IMR-90 (cell line): ENCODE measurements at regions not wholly inside any gene's neighbourhood (a gene's known extent, or its start where the extent isn't known, plus 50 kb on each side); places are given as distances from the start of the nearest gene placed in this dataset.

Experiments
- ATAC-seq: fragments of 200-7000 bp; cut with Tn5 transposase; 2 replicates; pipeline ENCODE4 v1.9.1; 2020; ENCODE audit warnings: low read depth, mild to moderate bottlenecking, moderate library complexity
- BruUV-seq: library from RNA; stranded (reverse); fragments of 400-500 nt; replicated peaks from 2 replicates; lab custom pipeline; 2021; lab: Mats Ljungman, UMichigan
- CTCF ChIA-PET: fragments of 300-600 bp; formaldehyde crosslinking; extraction: SDS; loops from one replicate; lab custom pipeline; 2021; ENCODE audit warnings: antibody characterized with exemption; lab: Yijun Ruan, JAX
- POLR2A ChIA-PET: fragments of 300-600 bp; sonication (Branson Sonifier 250); formaldehyde crosslinking; loops from one replicate; lab custom pipeline; 2022; ENCODE audit warnings: antibody characterized with exemption; ENCODE audit not compliant: unreplicated experiment; lab: Charles Lee
- DNase-seq: peaks from one replicate; pipeline ENCODE4 v3.0.0; 2013
- H2AFZ ChIP-seq: replicated peaks from 2 replicates; pipeline ENCODE3; 2013; ENCODE audit warnings: low read length, mild to moderate bottlenecking; ENCODE audit not compliant: poor library complexity
- H2AK5ac ChIP-seq: 2 replicates; pipeline ENCODE4 v1.6.1; 2013; ENCODE audit warnings: low read depth, low read length, inconsistent platforms
- H2AK9ac ChIP-seq: replicated peaks from 2 replicates; pipeline ENCODE3; 2013; ENCODE audit warnings: mild to moderate bottlenecking, low read depth, low read length, moderate library complexity; ENCODE audit not compliant: poor library complexity
- H2BK120ac ChIP-seq: 2 replicates; pipeline ENCODE4 v1.6.1; 2013; ENCODE audit warnings: low read depth, low read length, inconsistent platforms
- H2BK15ac ChIP-seq: 3 replicates; pipeline ENCODE4 v1.6.1; 2013; ENCODE audit warnings: low read depth, low read length, inconsistent platforms
- H2BK20ac ChIP-seq: 2 replicates; pipeline ENCODE4 v1.6.1; 2013; ENCODE audit warnings: low read depth, mild to moderate bottlenecking, inconsistent platforms, low read length, moderate library complexity
- H2BK5ac ChIP-seq: 2 replicates; pipeline ENCODE4 v1.6.1; 2013; ENCODE audit warnings: mild to moderate bottlenecking, low read depth, low read length, inconsistent platforms; ENCODE audit not compliant: poor library complexity, severe bottlenecking
- H3K14ac ChIP-seq: replicated peaks from 2 replicates; pipeline ENCODE4 v1.6.1; 2013; ENCODE audit warnings: low read depth, low read length, inconsistent platforms
- H3K18ac ChIP-seq: 2 replicates; pipeline ENCODE4 v1.6.1; 2013; ENCODE audit warnings: low read depth, low read length, control low read depth
- H3K23ac ChIP-seq: 2 replicates; pipeline ENCODE4 v1.6.1; 2013; ENCODE audit warnings: low read depth, low read length, inconsistent platforms
- H3K27ac ChIP-seq: 2 replicates; pipeline ENCODE4 v1.5.1; 2013; ENCODE audit warnings: mild to moderate bottlenecking, control low read depth, low read length; ENCODE audit not compliant: insufficient read depth
- H3K27me3 ChIP-seq: 2 replicates; pipeline ENCODE4 v1.6.1; 2013; ENCODE audit warnings: low read length; ENCODE audit not compliant: control insufficient read depth, insufficient read depth
- H3K36me3 ChIP-seq: 2 replicates; pipeline ENCODE4 v1.6.1; 2013; ENCODE audit warnings: low read length, mixed read lengths; ENCODE audit not compliant: control insufficient read depth, insufficient read depth
- H3K4ac ChIP-seq: 2 replicates; pipeline ENCODE4 v1.6.1; 2013; ENCODE audit warnings: low read depth, low read length, inconsistent platforms
- H3K4me1 ChIP-seq: 2 replicates; pipeline ENCODE4 v1.6.1; 2013; ENCODE audit warnings: low read length, mixed read lengths; ENCODE audit not compliant: control insufficient read depth, insufficient read depth
- H3K4me2 ChIP-seq: 2 replicates; pipeline ENCODE4 v1.6.1; 2013; ENCODE audit warnings: low read depth, mild to moderate bottlenecking, control low read depth, low read length, moderate library complexity
- H3K4me3 ChIP-seq: 2 replicates; pipeline ENCODE4 v1.5.1; 2013; ENCODE audit warnings: low read depth, mild to moderate bottlenecking, control low read depth, low read length, moderate library complexity; ENCODE audit not compliant: insufficient read depth
- H3K56ac ChIP-seq: 2 replicates; pipeline ENCODE4 v1.6.1; 2013; ENCODE audit warnings: low read length, inconsistent platforms; ENCODE audit not compliant: insufficient read depth; ENCODE audit errors: extremely low read depth
- H3K79me1 ChIP-seq, 2 experiments: 2 replicates each; pipeline ENCODE4 v1.6.1; 2013; ENCODE audit warnings: low read length in 2 of 2, inconsistent platforms in 1 of 2, low read depth in 1 of 2
- H3K9ac ChIP-seq: 2 replicates; pipeline ENCODE4 v1.6.1; 2013; ENCODE audit warnings: low read depth, low read length, control low read depth
- H3K9me1 ChIP-seq: 2 replicates; pipeline ENCODE4 v1.6.1; 2013; ENCODE audit warnings: low read length, inconsistent platforms; ENCODE audit not compliant: insufficient read depth
- H3K9me3 ChIP-seq: 2 replicates; pipeline ENCODE4 v1.6.1; 2013; ENCODE audit warnings: low read length; ENCODE audit not compliant: control insufficient read depth, insufficient read depth
- H4K20me1 ChIP-seq: 2 replicates; pipeline ENCODE4 v1.6.1; 2013; ENCODE audit warnings: low read length, inconsistent platforms; ENCODE audit not compliant: insufficient read depth
- H4K5ac ChIP-seq: 2 replicates; pipeline ENCODE4 v1.6.1; 2013; ENCODE audit warnings: mild to moderate bottlenecking, low read depth, low read length, control low read depth
- H4K8ac ChIP-seq, 2 experiments: 2 replicates each; pipeline ENCODE4 v1.6.1; 2013; ENCODE audit warnings: low read depth in 2 of 2, low read length in 2 of 2, control low read depth in 1 of 2, inconsistent platforms in 1 of 2
- H4K91ac ChIP-seq: 2 replicates; pipeline ENCODE4 v1.6.1; 2013; ENCODE audit warnings: low read depth, low read length, inconsistent platforms; ENCODE audit not compliant: insufficient read depth
- NFE2L2 ChIP-seq: fragments of 150-350 bp; IDR thresholded peaks from 2 replicates; pipeline ENCODE4 v1.6.1; 2016; ENCODE audit warnings: low read depth, mild to moderate bottlenecking, low read length
- WGBS, 2 experiments: methylation state at CpG; one replicate each; pipeline versions ENCODE4 v1.1.5 to v1.1.7; 2013; ENCODE audit warnings: missing lambda C conversion rate in 2 of 2; ENCODE audit not compliant: insufficient read length in 1 of 2; ENCODE audit errors: extremely low coverage in 2 of 2; 5-methylcytosine and 5-hydroxymethylcytosine counted together
- dilution Hi-C: fragments of 300-500 bp; cut with HindIII; formaldehyde crosslinking; loops from one replicate; pipeline ENCODE4 v1.14.3; 2018; ENCODE audit warnings: low sequenced_read_pairs; ENCODE audit not compliant: unreplicated experiment
- in situ Hi-C: fragments of 300-500 bp; cut with MboI; formaldehyde crosslinking; loops from 3 replicates; pipeline ENCODE4 v1.14.3; 2019; ENCODE audit warnings: low sequenced_read_pairs, inconsistent platforms, mixed read lengths
- intact Hi-C: fragments of 100-400 bp; cut with micrococcal nuclease; formaldehyde crosslinking; loops from 2 replicates; pipeline ENCODE4 v1.10.0; 2022

GRCh38 chr9:119792242-119792641 is 423.0 kb upstream of the BRINP1 start:
- H2BK15ac ChIP-seq: no peak overlapping the region
- H4K8ac ChIP-seq: no peak overlapping the region
- no TSS peak for BruUV-seq
- H4K20me1 ChIP-seq: no peaks in the 10 kb centered on the region
- H3K9me1 ChIP-seq: no peaks in the 10 kb centered on the region
- 50% methylated on average over 1 of the region's 3 CpGs; no CpG with 5 or more reads in 1 of the 2 experiments for WGBS, 2 experiments
- no peak overlapping the region for H2BK5ac ChIP-seq
- H2BK120ac ChIP-seq: no peak overlapping the region
- ChIA-PET POLR2A (no interaction called here), CTCF (no interaction called here)
- peaks cover 1% of the 10 kb centered on the region; the same call in 1 of the 2 replicates for H3K9me3 ChIP-seq
- H3K14ac ChIP-seq: no peak overlapping the region
- no peak overlapping the region for H4K5ac ChIP-seq
- H3K4me1 ChIP-seq: no peaks in the 10 kb centered on the region
- no peak overlapping the region for H2AFZ ChIP-seq
- intact Hi-C loops (no loop called here), in situ Hi-C loops (no loop called here), dilution Hi-C loops (no loop called here)
- DNase-seq (no peak), ATAC-seq (no peak)
- no peak overlapping the region for H3K27ac ChIP-seq
- no peak overlapping the region for H2AK5ac ChIP-seq
- H3K9ac ChIP-seq: no peak overlapping the region
- H3K27me3 ChIP-seq: no peaks in the 10 kb centered on the region
- no peak overlapping the region for H4K91ac ChIP-seq
- H2BK20ac ChIP-seq: no peak overlapping the region
- no peak overlapping the region for H3K23ac ChIP-seq
- no peak overlapping the region for H2AK9ac ChIP-seq
- H3K18ac ChIP-seq: no peak overlapping the region
- H3K79me1 ChIP-seq: no peaks in the 10 kb centered on the region
- no peak overlapping the region for H3K4ac ChIP-seq
- no peak overlapping the region for H3K56ac ChIP-seq
- H3K4me3 ChIP-seq: no peak overlapping the region
- no peak overlapping the region for H3K4me2 ChIP-seq
- no peak for TF ChIP-seq NFE2L2
- no peaks in the 10 kb centered on the region for H3K36me3 ChIP-seq
